MV-4-11 (cell line): ENCODE measurements at regions not wholly inside any gene's neighbourhood (a gene's known extent, or its start where the extent isn't known, plus 50 kb on each side); places are given as distances from the start of the nearest gene placed in this dataset.
A peak's percentile ranks its signal among the peaks of the same experiment; 100 is the strongest.

Experiments
- DNase-seq: peaks from one replicate; lab custom pipeline; 2025; lab: John Stamatoyannopoulos, UW

DNA sequence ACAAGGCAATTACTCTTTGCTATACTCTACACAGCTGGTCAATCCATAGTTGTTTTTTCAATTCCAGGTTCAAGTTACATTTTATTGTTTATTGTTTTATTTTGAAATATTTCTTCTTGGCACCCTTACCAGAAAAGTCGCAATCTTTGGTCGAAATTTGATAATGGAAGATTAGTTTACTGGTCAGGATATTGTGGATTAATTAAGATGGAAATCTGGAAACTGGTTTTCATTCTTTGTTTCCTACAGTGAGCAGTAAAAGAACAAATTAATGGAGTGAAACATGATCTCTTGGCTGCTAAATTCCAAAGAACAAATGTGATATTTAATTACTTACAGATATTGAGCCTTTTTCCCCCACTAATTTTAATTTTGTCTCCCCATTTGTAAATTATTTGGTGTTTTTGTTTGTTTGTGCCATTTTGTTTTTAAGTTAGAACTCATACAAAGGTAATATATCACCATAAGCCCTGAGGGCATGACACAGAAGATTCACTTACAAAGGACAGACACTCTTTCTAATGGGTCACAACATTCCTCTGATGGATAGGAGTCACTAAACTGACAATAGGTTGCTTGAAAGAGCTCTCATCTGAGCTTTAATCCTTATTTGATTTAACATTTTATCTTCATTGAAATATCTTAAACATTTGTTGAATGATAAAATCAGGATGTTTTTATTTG lies 700.2 kb downstream of the KCNJ2 start:
- no peak for DNase-seq

DNA sequence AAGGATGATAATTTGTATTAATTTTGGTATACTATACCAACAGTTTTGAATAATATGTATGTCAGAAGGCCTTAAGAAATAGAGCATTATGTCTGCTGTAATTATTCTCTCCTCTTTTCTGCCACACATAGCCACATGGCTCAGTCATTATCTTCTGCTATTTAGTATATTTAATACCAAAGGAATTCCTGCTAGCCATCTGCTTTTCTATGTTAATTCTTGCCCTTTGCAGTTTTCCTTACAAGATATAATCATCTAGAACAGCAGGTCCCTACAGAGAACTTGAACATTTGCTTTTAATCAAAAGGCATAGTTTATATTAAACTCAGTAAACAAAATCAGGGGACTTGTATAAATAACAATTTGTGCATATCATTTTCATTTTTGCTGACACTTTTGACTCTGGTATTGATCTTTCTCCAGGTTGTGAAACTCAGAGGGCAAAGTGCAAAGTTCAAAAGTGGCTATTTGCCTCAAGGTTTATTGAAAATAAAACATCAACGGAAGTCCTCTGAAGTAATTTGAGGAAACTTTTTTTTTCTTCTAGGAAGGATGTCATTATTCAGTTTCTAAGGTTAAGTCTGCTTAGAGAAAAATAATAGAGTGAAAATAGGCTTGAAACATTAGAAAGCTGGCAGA lies 702.0 kb downstream of the KCNJ2 start:
- DNase-seq = no peak

DNA sequence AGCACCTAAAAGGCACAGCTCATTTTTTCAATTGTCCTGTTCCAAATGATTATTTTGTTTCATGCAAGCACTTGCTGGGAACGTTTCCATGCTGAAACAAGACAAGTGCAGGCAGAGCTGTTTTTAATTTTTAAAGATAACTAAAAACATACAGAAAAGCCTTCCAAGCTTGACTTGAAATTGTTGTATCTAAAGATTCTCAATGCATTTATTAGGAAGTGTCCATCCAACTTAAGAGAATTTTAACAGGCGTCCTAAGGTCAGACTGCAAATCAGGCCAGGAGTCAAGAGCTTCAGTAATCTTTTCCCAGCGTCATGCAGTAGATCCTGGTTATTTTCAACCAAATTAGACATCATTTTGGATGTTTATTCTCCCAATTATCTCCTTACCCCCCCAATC lies 702.8 kb downstream of the KCNJ2 start:
- no peak for DNase-seq

DNA sequence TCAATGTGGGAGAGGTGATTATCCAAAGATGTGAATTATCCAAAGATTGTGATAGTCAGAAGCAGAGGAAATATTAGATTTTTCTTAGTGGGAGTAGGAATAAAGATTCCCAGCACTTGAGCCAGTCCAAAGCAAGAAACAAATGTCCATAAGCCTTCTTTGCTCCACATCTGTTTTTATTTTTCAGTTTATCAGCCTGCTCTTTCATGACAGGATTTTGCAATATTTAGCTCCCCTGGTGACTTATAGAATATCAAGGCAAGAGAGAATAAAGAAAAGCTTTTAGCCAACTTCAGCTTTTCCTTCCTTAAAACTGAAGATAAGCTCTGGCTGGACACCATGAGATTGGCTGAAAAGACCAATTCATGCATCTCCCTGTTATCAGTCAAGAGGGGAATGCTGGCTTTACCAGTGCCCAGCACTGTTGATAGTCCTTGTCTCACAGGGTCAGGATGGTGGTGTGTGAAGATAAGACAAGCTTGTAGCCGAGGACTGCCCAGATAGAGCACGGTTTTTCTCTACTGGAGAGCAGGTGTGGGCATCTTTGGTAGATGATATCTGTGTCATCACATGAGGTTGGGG lies 706.5 kb downstream of the KCNJ2 start:
- no peak for DNase-seq

DNA sequence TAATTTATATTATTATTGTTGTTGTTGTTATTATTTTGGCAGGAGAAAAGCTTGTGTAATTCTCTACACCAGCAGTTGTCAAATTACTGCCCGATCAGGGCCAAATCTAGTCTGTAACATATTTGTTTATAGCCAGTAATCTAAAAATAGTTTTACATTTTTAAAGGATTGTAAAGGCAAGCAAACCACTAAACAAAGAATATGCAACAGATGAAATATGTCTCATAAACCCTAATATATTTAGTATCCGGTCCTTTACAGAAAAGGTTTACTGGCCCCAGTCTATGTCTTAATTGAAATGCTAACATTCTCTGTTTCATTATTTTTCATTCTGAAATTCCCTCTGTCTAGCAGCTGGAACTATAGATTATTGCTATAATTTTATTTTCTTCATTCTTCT lies 709.5 kb downstream of the KCNJ2 start:
- no peak for DNase-seq

DNA sequence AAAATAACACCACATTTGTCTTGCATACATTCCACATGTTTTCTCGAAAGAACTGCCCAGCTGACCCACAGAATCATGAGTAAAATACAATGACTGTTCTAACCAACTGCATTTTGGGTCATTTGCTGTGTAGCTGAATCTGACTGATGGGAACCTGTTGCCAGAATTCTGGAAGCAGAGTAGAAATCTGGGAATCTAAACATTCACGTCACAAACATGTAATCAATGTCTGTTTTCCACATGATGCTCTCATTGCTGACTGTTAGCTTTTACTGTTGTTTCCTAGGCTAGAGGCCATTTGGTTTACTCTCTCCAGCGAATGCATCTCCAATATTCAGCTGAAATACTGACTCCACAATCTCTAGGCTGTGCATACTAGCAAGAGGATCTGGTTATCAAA lies 710.1 kb downstream of the KCNJ2 start:
- no peak for DNase-seq

DNA sequence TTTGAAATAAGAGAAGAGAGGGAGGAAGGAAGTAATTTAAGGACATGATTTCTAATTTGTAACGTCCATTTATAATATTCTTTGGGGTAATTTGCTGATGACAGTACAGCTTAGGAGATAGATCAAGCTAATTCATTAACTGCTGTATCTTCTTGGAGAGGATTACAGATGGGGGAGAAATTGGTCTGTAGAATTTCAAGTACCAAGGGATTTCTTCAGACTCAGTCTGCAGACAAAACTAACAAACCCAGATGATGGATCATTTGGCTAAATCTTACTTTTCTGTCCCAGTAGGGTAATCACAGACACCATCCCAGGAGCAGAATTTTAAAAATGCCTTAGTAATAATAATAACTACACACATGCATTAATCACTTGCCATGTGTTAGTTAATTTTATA lies 711.8 kb downstream of the KCNJ2 start:
- DNase-seq = no peak

DNA sequence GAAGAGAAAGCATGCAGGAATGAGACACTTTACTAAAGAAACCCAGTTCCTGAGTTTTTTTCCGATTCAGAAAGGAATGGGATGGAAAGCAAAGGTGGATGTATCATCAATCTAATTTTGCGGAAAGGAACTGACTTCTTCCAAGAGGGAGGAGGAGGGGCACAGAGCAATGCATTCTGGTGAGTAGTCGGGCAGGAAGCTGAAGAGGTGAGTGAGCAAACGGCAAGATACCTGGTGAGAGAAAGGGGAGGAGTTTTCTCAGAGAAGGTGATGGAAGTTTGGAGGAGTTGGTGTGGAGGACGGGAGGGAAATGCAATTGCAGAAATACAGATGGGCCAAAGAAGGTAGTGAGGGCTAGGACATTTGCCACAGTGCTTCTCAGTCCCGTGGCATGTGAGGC lies 713.2 kb downstream of the KCNJ2 start:
- DNase-seq = no peak

DNA sequence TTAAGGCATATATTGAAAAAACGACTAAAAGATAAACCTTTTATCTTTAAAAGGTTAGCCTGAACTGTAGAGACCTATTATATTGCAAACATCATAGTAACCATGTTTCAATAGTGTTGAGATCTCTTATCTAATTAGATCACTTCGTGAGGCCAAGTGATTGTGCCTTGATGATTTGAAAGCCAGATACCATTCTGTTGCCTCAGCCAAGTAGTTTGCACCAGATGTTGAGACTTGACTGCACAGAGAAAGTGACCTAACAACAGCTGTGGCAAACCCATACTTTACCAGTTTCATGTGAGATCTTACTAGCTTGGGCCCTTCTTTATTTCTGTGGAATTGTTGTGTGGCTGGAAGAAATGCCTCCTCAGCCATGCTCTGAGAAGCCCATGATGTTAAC lies 717.3 kb downstream of the KCNJ2 start:
- DNase-seq = no peak

DNA sequence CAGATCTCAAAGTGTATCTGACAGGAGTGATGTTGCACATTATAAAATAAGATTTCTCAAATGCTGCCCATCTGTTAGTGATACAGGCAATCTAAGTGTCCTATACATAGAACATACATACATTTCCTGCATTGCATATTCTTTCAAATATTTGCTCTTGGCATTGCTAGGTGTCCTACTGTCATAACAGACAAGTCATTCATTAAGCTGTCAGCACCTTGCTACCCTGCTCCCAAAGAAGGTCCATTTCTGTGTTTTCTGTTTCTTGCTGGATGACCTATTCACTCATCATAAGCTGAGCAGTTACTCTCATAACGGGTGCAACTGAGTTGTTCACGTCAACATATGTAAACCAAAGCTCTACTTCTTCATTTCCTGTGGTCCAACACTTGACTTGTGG lies 719.0 kb downstream of the KCNJ2 start:
- DNase-seq = no peak

DNA sequence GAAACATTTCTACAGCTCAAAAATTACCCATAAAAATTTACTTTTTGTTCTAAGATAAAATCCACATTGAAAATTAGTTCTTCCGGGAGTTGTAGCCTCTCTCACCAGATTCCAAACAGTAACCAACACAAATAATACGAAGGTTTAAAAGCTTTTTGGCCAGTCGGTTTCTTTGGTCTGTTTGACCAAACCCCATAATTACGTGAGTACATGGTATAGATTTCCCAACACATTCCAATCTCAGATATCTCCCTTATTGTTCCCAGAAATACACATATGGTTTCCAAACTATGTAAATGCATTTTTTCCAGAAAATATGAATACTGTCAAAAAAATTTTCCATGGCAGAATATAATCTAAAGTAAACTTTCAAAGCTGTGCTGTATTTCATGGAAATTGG lies 722.0 kb downstream of the KCNJ2 start:
- no peak for DNase-seq

DNA sequence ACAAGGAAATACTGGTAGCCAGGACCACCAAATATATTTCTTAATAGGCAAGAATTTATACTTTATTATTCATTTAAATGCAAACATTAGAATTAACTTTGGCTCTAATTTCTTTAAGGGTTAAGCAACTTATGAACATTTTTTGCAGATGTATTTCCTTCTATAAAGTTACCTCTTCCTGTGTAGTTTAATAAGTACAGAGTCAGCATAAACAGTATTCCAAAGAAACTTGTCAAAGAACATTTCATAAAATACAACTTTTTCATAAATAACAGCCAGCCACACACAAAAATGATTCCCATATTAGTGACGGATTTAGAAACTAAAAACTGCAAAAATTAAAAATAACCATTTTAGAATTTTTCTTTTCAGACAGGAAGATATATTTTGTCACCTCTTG lies 723.2 kb downstream of the KCNJ2 start:
- DNase-seq = no peak

DNA sequence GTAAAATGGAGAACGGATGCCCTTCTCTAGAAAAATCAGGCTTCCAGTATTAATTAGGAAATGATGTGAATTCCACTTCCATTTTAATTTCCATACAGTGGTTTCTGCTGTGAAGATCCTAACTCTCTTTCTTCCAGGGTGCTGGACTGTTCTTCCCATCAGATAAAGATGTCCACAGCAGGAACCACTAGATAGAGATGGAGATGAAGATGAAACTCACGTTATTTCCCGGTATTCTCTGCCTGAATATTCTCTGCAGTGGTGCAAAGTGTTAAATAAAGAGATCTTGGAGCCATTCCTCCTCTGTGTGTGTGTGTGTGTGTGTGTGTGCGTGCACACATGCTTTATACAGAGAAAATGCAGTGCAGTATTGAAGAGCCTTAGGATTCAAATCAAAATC lies 727.5 kb downstream of the KCNJ2 start:
- no peak for DNase-seq

DNA sequence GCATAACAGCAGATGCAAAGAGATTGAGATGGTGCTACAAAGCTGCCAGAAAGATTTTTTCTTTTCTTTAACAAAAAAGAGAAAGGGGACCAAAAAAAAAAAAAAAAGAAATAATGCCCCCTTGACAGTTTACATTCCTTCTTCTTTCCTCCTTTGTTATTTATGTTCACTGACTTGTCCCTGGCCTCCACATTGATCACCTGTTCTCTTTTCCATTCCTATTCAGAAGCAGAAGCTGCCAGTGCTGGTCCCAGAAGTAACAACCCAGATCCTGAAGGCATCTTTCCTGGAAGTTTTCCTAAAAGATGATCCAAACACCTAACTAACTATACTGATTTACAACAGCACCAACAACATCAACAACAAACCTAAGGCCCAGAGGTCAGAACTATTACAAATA lies 728.1 kb downstream of the KCNJ2 start:
- no peak for DNase-seq

DNA sequence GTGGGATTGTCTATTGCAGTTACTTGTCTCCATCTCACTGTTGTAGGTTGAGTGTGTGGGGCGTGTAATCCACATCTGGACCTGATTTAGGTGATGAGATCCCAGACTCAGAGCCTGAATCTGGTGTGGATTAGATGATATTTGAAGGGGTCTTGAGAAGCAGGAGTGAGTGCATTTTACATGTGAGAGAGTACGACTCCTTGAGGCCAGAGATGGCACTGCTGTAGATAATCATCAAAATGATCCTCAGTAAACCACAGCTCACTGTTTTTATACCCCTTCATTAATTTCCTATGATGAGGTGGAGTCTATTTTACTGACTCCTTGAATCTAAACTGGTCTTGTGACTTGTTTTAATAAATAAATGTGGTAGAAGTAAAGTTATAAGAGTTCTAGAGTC lies 732.5 kb downstream of the KCNJ2 start:
- DNase-seq = no peak

DNA sequence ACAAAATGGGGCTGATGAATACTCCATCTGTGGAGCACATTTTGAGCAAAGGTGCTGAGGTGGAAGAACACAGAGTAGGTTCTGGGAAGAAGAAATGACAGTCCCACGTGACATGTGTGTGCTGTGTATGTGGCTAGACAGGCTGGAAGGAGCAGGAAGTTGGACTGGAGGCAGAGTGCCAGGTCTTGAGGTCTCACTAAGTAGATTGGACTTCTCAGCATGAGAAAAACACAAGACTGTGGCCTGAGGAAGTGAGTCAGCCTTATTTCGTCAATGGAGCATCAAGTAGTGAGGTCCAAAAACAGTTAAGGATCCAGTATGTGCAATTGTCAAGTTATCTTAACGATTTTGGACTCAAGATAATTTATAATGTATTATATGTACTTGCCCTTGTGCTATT lies 736.5 kb downstream of the KCNJ2 start:
- DNase-seq = peak; percentile 75

DNA sequence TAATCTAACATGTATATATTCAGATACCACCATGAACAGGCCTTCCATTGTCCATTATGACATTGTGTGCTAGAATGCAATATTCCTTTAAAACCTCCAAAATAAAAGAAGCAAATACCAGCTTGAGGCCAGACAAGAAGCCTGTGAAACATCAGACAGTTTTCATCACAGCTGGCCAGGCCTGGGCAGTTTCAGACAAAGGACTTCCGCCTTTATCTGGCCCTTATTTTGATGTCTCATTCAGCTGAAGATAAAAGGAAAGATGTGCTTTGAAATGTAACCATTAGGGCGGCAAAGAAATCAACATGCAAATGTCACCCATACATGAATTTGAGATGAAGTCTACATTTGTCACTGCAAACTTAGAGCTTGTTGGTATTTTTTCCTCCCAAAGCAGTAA lies 737.5 kb downstream of the KCNJ2 start:
- DNase-seq = no peak

DNA sequence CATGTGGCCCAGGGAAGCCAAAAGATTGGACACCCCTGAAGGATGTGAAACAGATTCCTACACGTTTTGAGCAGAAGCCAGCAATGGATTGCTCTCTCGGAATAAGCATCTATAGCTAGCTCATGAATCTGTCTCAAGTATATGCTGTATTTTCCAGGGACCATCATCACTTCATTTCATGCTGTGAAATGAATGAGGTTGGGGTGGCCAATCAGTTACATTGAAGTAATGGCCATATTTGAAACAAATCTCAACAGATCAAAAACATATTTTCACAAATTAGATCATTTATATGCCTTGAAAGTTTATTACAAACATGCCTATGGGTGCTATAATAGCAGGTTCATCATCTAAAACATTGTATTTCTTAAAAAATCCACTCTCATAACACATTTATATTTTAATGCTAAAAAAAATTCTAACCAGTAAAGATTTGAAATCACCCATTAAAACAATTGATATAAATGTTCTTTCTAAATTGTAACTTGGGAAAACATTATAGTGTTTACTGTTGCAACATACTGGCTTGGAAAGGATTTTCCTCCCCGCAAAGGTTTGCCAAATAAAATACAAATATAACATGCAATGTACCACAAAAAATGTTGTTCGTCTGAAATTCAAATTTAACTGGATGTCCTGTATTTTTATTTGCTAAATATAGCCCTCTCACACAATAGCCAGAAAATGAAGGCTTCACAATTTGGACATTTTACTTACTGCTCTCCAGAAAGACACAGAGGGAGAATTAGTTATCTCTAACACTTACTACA lies 743.6 kb downstream of the KCNJ2 start:
- DNase-seq = no peak

DNA sequence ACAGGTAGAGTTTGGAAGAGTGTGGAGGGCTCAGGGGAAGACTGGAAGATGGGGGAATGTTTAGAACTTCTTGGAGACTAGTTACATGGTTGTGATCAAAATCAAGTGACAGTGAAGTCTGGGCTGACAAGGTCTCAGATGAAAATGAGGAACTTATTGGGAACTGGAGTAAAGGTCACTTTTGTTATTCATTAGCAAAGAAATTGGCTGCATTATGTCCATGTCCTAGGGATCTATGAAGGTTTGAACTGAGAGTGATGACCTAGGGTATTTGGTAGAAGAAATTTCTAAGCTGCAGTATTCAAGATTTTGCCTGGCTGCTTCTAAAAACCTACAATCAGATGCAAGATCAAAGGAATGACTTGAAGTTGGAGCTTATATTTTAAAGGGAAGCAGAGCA lies 747.1 kb downstream of the KCNJ2 start:
- DNase-seq = no peak

DNA sequence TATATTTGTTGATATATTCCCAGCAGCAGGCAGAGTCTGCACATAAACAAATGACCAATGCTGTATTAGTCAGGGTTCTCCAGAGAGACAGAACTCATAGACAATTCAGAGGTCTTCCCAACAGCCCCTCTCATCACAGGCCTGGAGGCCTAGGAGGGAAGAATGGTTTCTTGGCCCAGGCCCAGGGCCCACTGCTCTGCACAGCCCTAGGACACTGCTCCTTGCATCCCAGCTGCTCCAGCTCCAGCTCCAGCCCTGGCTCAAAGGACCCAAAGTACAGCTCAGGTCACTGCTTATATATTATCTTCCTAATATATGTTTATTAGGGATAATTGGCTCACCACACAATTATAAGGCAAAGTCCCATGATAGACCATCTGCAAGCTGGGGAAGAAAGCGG lies 749.9 kb downstream of the KCNJ2 start:
- no peak for DNase-seq

DNA sequence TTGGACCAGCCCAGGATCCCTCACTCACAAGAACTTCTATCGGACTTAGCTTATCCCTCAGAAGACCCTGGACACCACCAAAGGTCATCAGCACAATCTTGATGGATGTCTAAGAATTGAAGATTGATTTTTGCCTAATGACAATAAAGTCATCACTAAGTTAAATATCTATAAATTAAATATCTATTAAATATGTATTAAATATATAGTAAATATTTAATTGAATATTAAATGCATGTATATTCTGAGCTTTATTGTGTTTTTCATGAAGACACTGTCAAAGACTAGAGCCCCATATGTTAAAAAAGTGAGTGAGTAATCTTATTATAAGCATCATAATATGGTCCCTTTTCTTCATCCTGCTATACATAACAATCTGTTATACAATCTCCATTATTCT lies 751.1 kb downstream of the KCNJ2 start:
- DNase-seq = no peak

DNA sequence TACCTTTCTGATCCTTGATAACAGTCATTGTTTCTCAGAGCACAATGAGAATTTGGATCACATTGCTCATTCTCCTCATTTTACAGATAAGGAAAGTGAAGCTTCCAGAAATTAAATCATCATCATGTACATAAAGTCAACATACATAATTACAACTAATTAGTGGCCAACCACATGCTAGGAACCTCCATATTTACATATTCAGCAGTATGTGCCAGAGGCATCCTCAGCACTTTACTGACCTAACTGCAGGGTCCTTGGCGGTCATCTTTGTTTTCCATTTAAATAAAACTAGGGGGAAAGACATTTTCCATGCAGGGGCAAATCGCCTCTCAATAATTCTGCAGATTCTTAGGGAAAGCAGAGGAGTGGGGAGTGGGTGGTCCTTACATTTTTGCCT lies 752.9 kb downstream of the KCNJ2 start:
- no peak for DNase-seq

DNA sequence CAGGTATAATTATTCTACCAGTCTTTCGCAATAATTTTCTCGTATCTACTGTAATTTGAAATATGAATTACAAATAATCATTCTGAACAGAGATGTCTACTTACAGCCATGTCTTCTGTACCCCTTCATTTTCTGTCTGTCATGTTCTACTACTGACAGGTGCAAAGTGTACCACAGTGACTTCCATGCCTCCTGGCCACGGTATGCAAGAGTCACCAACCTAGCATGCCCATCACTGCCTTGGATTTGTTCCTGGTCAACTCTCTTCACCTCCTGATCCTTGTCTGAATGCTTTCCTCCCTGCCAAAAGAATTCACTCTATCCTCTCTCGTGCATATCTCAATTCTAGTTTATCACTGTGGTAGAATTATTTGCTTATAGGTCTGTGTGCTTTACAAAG lies 755.4 kb downstream of the KCNJ2 start:
- no peak for DNase-seq
